ENCODE measurements at regions not wholly inside any gene's neighbourhood (a gene's known extent, or its start where the extent isn't known, plus 50 kb on each side); places are given as distances from the start of the nearest gene placed in this dataset.

DNA sequence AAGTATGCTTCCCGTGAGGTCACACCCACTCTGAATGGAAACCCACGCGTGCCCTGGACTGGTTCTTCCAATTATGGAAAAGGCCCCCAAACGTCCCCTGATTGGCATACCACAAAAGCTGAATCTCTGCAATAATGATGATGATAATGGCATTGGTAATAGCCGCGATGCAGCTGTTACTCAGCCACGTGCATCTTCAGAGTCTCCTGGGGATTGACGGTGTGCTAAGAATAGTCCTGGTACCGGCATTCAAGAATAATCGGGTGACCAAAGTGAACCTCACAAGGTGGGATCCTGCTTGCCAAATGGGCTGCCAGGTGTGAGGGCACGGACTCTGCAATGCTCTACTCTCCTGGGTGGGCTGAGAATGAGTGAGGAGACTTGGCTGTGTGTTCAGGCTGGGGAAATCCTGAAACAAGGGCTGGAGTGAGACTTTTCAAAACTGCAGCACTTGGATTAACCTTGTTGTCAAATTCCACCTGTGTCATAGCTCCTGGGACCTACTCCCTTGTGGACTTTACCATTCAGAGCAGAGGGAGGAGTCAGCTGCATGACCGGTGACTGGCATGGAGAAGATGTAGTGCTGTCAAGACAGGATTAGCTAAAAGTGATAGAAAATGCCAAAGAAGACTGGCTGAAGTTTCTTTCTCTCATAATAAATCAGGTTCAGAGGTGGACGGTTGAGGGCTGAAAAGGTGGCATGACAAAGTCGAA lies 615.4 kb downstream of the MID1IP1 start:
- H3K9me3 ChIP-seq = no peaks in the 10 kb centered on the region
- DNase-seq = no peak
- H3K4me1 ChIP-seq = peaks cover 0 to 18% of the 10 kb centered on the region in 2 donors
- no peaks in the 10 kb centered on the region for H3K27me3 ChIP-seq
- TF ChIP-seq, protein P1, sequence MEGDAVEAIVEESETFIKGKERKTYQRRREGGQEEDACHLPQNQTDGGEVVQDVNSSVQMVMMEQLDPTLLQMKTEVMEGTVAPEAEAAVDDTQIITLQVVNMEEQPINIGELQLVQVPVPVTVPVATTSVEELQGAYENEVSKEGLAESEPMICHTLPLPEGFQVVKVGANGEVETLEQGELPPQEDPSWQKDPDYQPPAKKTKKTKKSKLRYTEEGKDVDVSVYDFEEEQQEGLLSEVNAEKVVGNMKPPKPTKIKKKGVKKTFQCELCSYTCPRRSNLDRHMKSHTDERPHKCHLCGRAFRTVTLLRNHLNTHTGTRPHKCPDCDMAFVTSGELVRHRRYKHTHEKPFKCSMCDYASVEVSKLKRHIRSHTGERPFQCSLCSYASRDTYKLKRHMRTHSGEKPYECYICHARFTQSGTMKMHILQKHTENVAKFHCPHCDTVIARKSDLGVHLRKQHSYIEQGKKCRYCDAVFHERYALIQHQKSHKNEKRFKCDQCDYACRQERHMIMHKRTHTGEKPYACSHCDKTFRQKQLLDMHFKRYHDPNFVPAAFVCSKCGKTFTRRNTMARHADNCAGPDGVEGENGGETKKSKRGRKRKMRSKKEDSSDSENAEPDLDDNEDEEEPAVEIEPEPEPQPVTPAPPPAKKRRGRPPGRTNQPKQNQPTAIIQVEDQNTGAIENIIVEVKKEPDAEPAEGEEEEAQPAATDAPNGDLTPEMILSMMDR (IDR thresholded peaks at IDR 0.05) = no peak
- TF ChIP-seq POLR2A (IDR thresholded peaks at IDR 0.05) = no peak
- H3K4me3 ChIP-seq (replicated peaks in 1 of 3) = no peak overlapping the region
- no peak overlapping the region for H3K27ac ChIP-seq
- no peaks in the 10 kb centered on the region for H3K36me3 ChIP-seq
- 90 to 93% methylated on average over 11 to 14 of the region's 14 CpGs for WGBS, 2 donors
- intact Hi-C loops (cut with DNase I) = no loop called here

DNA sequence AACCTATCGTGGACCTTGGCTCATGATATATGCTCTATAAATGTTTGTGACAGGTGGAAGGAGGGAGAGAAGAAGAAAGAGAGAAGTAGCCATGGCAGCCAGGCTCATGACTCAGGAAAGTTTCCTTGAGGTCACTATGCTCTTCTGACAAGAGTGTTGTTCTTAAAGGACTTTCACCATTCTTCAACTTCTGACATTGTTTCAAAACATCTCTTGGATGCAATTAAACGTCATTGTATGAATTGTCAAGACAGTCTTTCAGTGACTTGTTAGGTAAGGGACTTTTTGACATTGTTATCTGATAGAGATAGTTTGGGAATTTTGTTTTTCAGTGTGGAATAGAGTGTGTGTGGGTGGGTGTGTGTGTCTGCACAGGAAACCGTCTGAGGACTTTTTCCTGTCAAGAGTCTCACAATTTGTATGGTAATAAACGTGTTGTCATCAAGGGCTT lies 617.0 kb downstream of the MID1IP1 start:
- WGBS, 2 donors = 25 to 32% methylated on average over 4 of the region's 4 CpGs
- H3K27ac ChIP-seq = peak overlapping the region; percentile 58 to 79 (median 73)

GRCh38 chrX:39418731-39419638 lies 617.7 kb downstream of the MID1IP1 start:
- WGBS, 2 donors = 24 to 49% methylated on average over 18 to 22 of the region's 29 CpGs
- Histone ChIP-seq H3K4me3 (replicated peaks in 1 of 3) (no peak overlapping the region), H3K27ac (peak overlapping the region; percentile 58 to 79 (median 73)), H3K9me3 (no peaks in the 10 kb centered on the region), H3K27me3 (no peaks in the 10 kb centered on the region), H3K4me1 (peaks cover 0 to 18% of the 10 kb centered on the region in 2 donors), H3K36me3 (no peaks in the 10 kb centered on the region)
- no peak for TF ChIP-seq POLR2A (IDR thresholded peaks at IDR 0.05)
- TF ChIP-seq, protein P1 (IDR thresholded peaks at IDR 0.05) = no peak
- intact Hi-C loops (cut with DNase I) = no loop called here
- peak; percentile 68 to 73 for DNase-seq

More for the DNA sequence above, 617.0 kb downstream of the MID1IP1 start:
- no peak for DNase-seq
- H3K36me3 ChIP-seq = no peaks in the 10 kb centered on the region
- H3K9me3 ChIP-seq = no peaks in the 10 kb centered on the region
- no peak for TF ChIP-seq POLR2A (IDR thresholded peaks at IDR 0.05)
- TF ChIP-seq, protein P1 (IDR thresholded peaks at IDR 0.05) = no peak
- intact Hi-C loops (cut with DNase I) = no loop called here
- H3K27me3 ChIP-seq = no peaks in the 10 kb centered on the region
- H3K4me1 ChIP-seq = peaks cover 0 to 18% of the 10 kb centered on the region in 2 donors
- no peak overlapping the region for H3K4me3 ChIP-seq (replicated peaks in 1 of 3)

- Histone ChIP-seq H3K4me3 (replicated peaks in 1 of 3) (no peak overlapping the region), H3K9me3 (no peaks in the 10 kb centered on the region), H3K27me3 (no peaks in the 10 kb centered on the region), H3K4me1 (peaks cover 0 to 18% of the 10 kb centered on the region in 2 donors), H3K36me3 (no peaks in the 10 kb centered on the region), H3K27ac (no peak overlapping the region)
- WGBS, 2 donors = 83 to 88% methylated on average over 3 of the region's 3 CpGs
- DNase-seq = no peak
- no peak for TF ChIP-seq POLR2A (IDR thresholded peaks at IDR 0.05)
- TF ChIP-seq, protein P1 (IDR thresholded peaks at IDR 0.05) = no peak
- intact Hi-C loops (cut with DNase I) = no loop called here
Observed at GRCh38 chrX:39421006-39421405, 619.7 kb downstream of the MID1IP1 start.

Data from thyroid gland (tissue), 4 donors.